ENCODE measurements at regions not wholly inside any gene's neighbourhood (a gene's known extent, or its start where the extent isn't known, plus 50 kb on each side); places are given as distances from the start of the nearest gene placed in this dataset.

- no peaks in the 10 kb centered on the region for H3K27me3 ChIP-seq (ENCODE audit: control insufficient read depth in 1 of 2, insufficient read depth in 1 of 2, low read length in 2 of 2)
- H2BK12ac ChIP-seq (ENCODE audit: low read length in 2 of 2) = no peak overlapping the region
- H2BK120ac ChIP-seq (ENCODE audit: low read depth, low read length) = no peak overlapping the region
- H3K4me2 ChIP-seq (ENCODE audit: low read length, poor library complexity, severe bottlenecking) = no peak overlapping the region
- peaks cover 4% of the 10 kb centered on the region for H3K9me3 ChIP-seq (ENCODE audit: control insufficient read depth, low read length)
- peak overlapping the region; percentile 67 for H3K9ac ChIP-seq (ENCODE audit: low read length)
- no peak overlapping the region for H2AFZ ChIP-seq (ENCODE audit: low read depth, low read length)
- DNase-seq = no peak
- no peak overlapping the region for H3K4me3 ChIP-seq (ENCODE audit: insufficient read depth in 1 of 2, low read depth in 1 of 2, low read length in 2 of 2)
- WGBS = 92% methylated on average over 3 of the region's 3 CpGs
- no peaks in the 10 kb centered on the region for H3K79me1 ChIP-seq (replicated peaks; ENCODE audit: low read length, poor library complexity, severe bottlenecking)
- H4K91ac ChIP-seq (ENCODE audit: low read length) = peak overlapping the region; percentile 36
- H4K8ac ChIP-seq (ENCODE audit: low read length) = no peak overlapping the region
- no peak overlapping the region for H3K27ac ChIP-seq (ENCODE audit: low read length, poor library complexity, severe bottlenecking)
- no peak overlapping the region for H3K18ac ChIP-seq (ENCODE audit: low read depth in 1 of 2, low read length in 2 of 2)
- H2AK5ac ChIP-seq (ENCODE audit: low read length, severe bottlenecking) = no peak overlapping the region
- no peak overlapping the region for H2BK15ac ChIP-seq (ENCODE audit: low read depth, poor library complexity, severe bottlenecking)
- no peaks in the 10 kb centered on the region for H3K36me3 ChIP-seq (ENCODE audit: control insufficient read depth in 1 of 2, insufficient read depth in 2 of 2, low read depth in 1 of 2, low read length in 2 of 2)
- H3K4ac ChIP-seq (ENCODE audit: low read depth in 1 of 2, low read length in 2 of 2) = no peak overlapping the region
- H3K23ac ChIP-seq (ENCODE audit: low read length in 2 of 2) = no peak overlapping the region
- H3K14ac ChIP-seq (ENCODE audit: low read length in 2 of 2) = no peak overlapping the region
- H2BK5ac ChIP-seq (ENCODE audit: low read depth, low read length, poor library complexity, severe bottlenecking) = no peak overlapping the region
- H3K4me1 ChIP-seq (ENCODE audit: control insufficient read depth, insufficient read depth, low read depth, low read length) = peaks cover 8% of the 10 kb centered on the region
Measured at GRCh38 chr2:111694700-111695101, 189.3 kb downstream of the ANAPC1 start.

GRCh38 chr2:111695441-111696007, 188.5 kb downstream of the ANAPC1 start:
- no peak overlapping the region for H4K91ac ChIP-seq (ENCODE audit: low read length)

GRCh38 chr2:111696226-111696625, 187.8 kb downstream of the ANAPC1 start:
- Histone ChIP-seq H3K4ac (ENCODE audit: low read depth in 1 of 2, low read length in 2 of 2) (no peak overlapping the region), H4K91ac (ENCODE audit: low read length) (no peak overlapping the region), H3K14ac (ENCODE audit: low read length in 2 of 2) (no peak overlapping the region), H3K4me3 (ENCODE audit: insufficient read depth in 1 of 2, low read depth in 1 of 2, low read length in 2 of 2) (no peak overlapping the region), H3K4me2 (ENCODE audit: low read length, poor library complexity, severe bottlenecking) (no peak overlapping the region), H3K27me3 (ENCODE audit: control insufficient read depth in 1 of 2, insufficient read depth in 1 of 2, low read length in 2 of 2) (no peaks in the 10 kb centered on the region), H3K36me3 (ENCODE audit: control insufficient read depth in 1 of 2, insufficient read depth in 2 of 2, low read depth in 1 of 2, low read length in 2 of 2) (no peaks in the 10 kb centered on the region), H3K79me1 (replicated peaks; ENCODE audit: low read length, poor library complexity, severe bottlenecking) (no peaks in the 10 kb centered on the region), H2BK15ac (ENCODE audit: low read depth, poor library complexity, severe bottlenecking) (no peak overlapping the region), H3K18ac (ENCODE audit: low read depth in 1 of 2, low read length in 2 of 2) (no peak overlapping the region), H2AK5ac (ENCODE audit: low read length, severe bottlenecking) (no peak overlapping the region), H2BK12ac (ENCODE audit: low read length in 2 of 2) (no peak overlapping the region), H3K23ac (ENCODE audit: low read length in 2 of 2) (no peak overlapping the region), H2BK5ac (ENCODE audit: low read depth, low read length, poor library complexity, severe bottlenecking) (no peak overlapping the region), H3K9ac (ENCODE audit: low read length) (no peak overlapping the region), H3K27ac (ENCODE audit: low read length, poor library complexity, severe bottlenecking) (no peak overlapping the region), H2BK120ac (ENCODE audit: low read depth, low read length) (no peak overlapping the region), H4K8ac (ENCODE audit: low read length) (no peak overlapping the region), H3K4me1 (ENCODE audit: control insufficient read depth, insufficient read depth, low read depth, low read length) (peaks cover 8% of the 10 kb centered on the region), H2AFZ (ENCODE audit: low read depth, low read length) (no peak overlapping the region), H3K9me3 (ENCODE audit: control insufficient read depth, low read length) (peaks cover 4% of the 10 kb centered on the region)
- 100% methylated on average over 3 of the region's 3 CpGs for WGBS
- DNase-seq = no peak

More at GRCh38 chr2:111695441-111696007, 188.5 kb downstream of the ANAPC1 start:
- no peaks in the 10 kb centered on the region for H3K27me3 ChIP-seq (ENCODE audit: control insufficient read depth in 1 of 2, insufficient read depth in 1 of 2, low read length in 2 of 2)
- H2BK15ac ChIP-seq (ENCODE audit: low read depth, poor library complexity, severe bottlenecking) = no peak overlapping the region
- H3K4me1 ChIP-seq (ENCODE audit: control insufficient read depth, insufficient read depth, low read depth, low read length) = peaks cover 8% of the 10 kb centered on the region
- H3K9me3 ChIP-seq (ENCODE audit: control insufficient read depth, low read length) = peaks cover 4% of the 10 kb centered on the region
- peak overlapping the region; percentile 46 for H3K9ac ChIP-seq (ENCODE audit: low read length)
- no peak overlapping the region for H3K4ac ChIP-seq (ENCODE audit: low read depth in 1 of 2, low read length in 2 of 2)
- no peak overlapping the region for H3K14ac ChIP-seq (ENCODE audit: low read length in 2 of 2)
- no peak overlapping the region for H2AK5ac ChIP-seq (ENCODE audit: low read length, severe bottlenecking)
- no peak overlapping the region for H3K27ac ChIP-seq (ENCODE audit: low read length, poor library complexity, severe bottlenecking)
- no peak overlapping the region for H2AFZ ChIP-seq (ENCODE audit: low read depth, low read length)
- H3K4me2 ChIP-seq (ENCODE audit: low read length, poor library complexity, severe bottlenecking) = no peak overlapping the region
- H4K8ac ChIP-seq (ENCODE audit: low read length) = no peak overlapping the region
- H3K36me3 ChIP-seq (ENCODE audit: control insufficient read depth in 1 of 2, insufficient read depth in 2 of 2, low read depth in 1 of 2, low read length in 2 of 2) = no peaks in the 10 kb centered on the region
- no peak for DNase-seq
- H3K4me3 ChIP-seq (ENCODE audit: insufficient read depth in 1 of 2, low read depth in 1 of 2, low read length in 2 of 2) = peak overlapping the region in 1 of 2 experiments; percentile 12
- no peak overlapping the region for H2BK12ac ChIP-seq (ENCODE audit: low read length in 2 of 2)
- no peak overlapping the region for H2BK5ac ChIP-seq (ENCODE audit: low read depth, low read length, poor library complexity, severe bottlenecking)
- no peak overlapping the region for H3K18ac ChIP-seq (ENCODE audit: low read depth in 1 of 2, low read length in 2 of 2)
- WGBS = 94% methylated on average over 6 of the region's 8 CpGs
- no peaks in the 10 kb centered on the region for H3K79me1 ChIP-seq (replicated peaks; ENCODE audit: low read length, poor library complexity, severe bottlenecking)
- no peak overlapping the region for H2BK120ac ChIP-seq (ENCODE audit: low read depth, low read length)
- no peak overlapping the region for H3K23ac ChIP-seq (ENCODE audit: low read length in 2 of 2)

- H3K36me3 ChIP-seq (ENCODE audit: control insufficient read depth in 1 of 2, insufficient read depth in 2 of 2, low read depth in 1 of 2, low read length in 2 of 2) = no peaks in the 10 kb centered on the region
- H3K4ac ChIP-seq (ENCODE audit: low read depth in 1 of 2, low read length in 2 of 2) = no peak overlapping the region
- no peak overlapping the region for H2AK5ac ChIP-seq (ENCODE audit: low read length, severe bottlenecking)
- H3K27me3 ChIP-seq (ENCODE audit: control insufficient read depth in 1 of 2, insufficient read depth in 1 of 2, low read length in 2 of 2) = no peaks in the 10 kb centered on the region
- H4K91ac ChIP-seq (ENCODE audit: low read length) = no peak overlapping the region
- no peak overlapping the region for H2BK5ac ChIP-seq (ENCODE audit: low read depth, low read length, poor library complexity, severe bottlenecking)
- peak overlapping the region; percentile 19 for H2BK120ac ChIP-seq (ENCODE audit: low read depth, low read length)
- H3K4me1 ChIP-seq (ENCODE audit: control insufficient read depth, insufficient read depth, low read depth, low read length) = peaks cover 15% of the 10 kb centered on the region
- no peak overlapping the region for H4K8ac ChIP-seq (ENCODE audit: low read length)
- no peak overlapping the region for H3K27ac ChIP-seq (ENCODE audit: low read length, poor library complexity, severe bottlenecking)
- no peak overlapping the region for H3K4me3 ChIP-seq (ENCODE audit: insufficient read depth in 1 of 2, low read depth in 1 of 2, low read length in 2 of 2)
- H2BK12ac ChIP-seq (ENCODE audit: low read length in 2 of 2) = no peak overlapping the region
- H3K23ac ChIP-seq (ENCODE audit: low read length in 2 of 2) = no peak overlapping the region
- H3K18ac ChIP-seq (ENCODE audit: low read depth in 1 of 2, low read length in 2 of 2) = no peak overlapping the region
- no peak overlapping the region for H2BK15ac ChIP-seq (ENCODE audit: low read depth, poor library complexity, severe bottlenecking)
- peaks cover under 1% of the 10 kb centered on the region for H3K79me1 ChIP-seq (replicated peaks; ENCODE audit: low read length, poor library complexity, severe bottlenecking)
- DNase-seq = no peak
- peaks cover 4% of the 10 kb centered on the region for H3K9me3 ChIP-seq (ENCODE audit: control insufficient read depth, low read length)
- H3K14ac ChIP-seq (ENCODE audit: low read length in 2 of 2) = no peak overlapping the region
- no peak overlapping the region for H2AFZ ChIP-seq (ENCODE audit: low read depth, low read length)
- H3K4me2 ChIP-seq (ENCODE audit: low read length, poor library complexity, severe bottlenecking) = no peak overlapping the region
- no CpG with 5 or more reads among the region's 8 CpGs for WGBS
- H3K9ac ChIP-seq (ENCODE audit: low read length) = no peak overlapping the region
Measured at GRCh38 chr2:111697560-111697959, 186.4 kb downstream of the ANAPC1 start.

Data from mesenchymal stem cell (in vitro differentiated cells and primary cell).